Endothelial cell of umbilical vein (primary cell): ENCODE measurements at regions not wholly inside any gene's neighbourhood (a gene's known extent, or its start where the extent isn't known, plus 50 kb on each side); places are given as distances from the start of the nearest gene placed in this dataset.

ENCODE experiments used
- BruUV-seq: library from RNA; stranded (reverse); fragments of 400-500 nt; replicated peaks from 2 replicates; lab custom pipeline; 2021; lab: Mats Ljungman, UMichigan
- CTCF ChIA-PET: fragments of 300-600, 350-600 bp; sonication (Branson Sonifier 250); formaldehyde crosslinking; loops from one replicate; lab custom pipeline; 2021; ENCODE audit warnings: antibody characterized with exemption, inconsistent platforms; lab: Charles Lee
- POLR2A ChIA-PET: fragments of 300-600, 350-600 bp; sonication (Branson Sonifier 250); formaldehyde crosslinking; loops from one replicate; lab custom pipeline; 2021; ENCODE audit warnings: antibody characterized with exemption, inconsistent platforms; lab: Charles Lee
- DNase-seq: peaks from one replicate; pipeline ENCODE4 v3.0.0-alpha.2; 2011; ENCODE audit warnings: low read depth, low spot score
- FAIRE-seq: peaks from 2 replicates; lab custom pipeline; 2011; peaks lifted over from hg19 to GRCh38; lab: Jason Lieb, UNC
- H2AFZ ChIP-seq: 2 replicates; pipeline ENCODE4 v1.6.0; 2012; ENCODE audit warnings: low read depth, low read length, control low read depth, inconsistent platforms
- H3K27ac ChIP-seq: 2 replicates; pipeline ENCODE4 v1.5.1; 2011; ENCODE audit warnings: low read depth, mild to moderate bottlenecking, control low read depth, low read length, moderate library complexity; ENCODE audit not compliant: insufficient read depth
- H3K27me3 ChIP-seq, 2 experiments: 2 replicates each; pipeline versions ENCODE4 v1.6.0 to v1.6.1; 2011; ENCODE audit warnings: low read length in 2 of 2, mixed read lengths in 1 of 2; ENCODE audit not compliant: control insufficient read depth in 2 of 2, insufficient read depth in 2 of 2
- H3K36me3 ChIP-seq, 2 experiments: 2 replicates in 1 of 2; 3 replicates in 1 of 2; pipeline ENCODE4 v1.5.1; 2011; ENCODE audit warnings: low read length in 2 of 2, mild to moderate bottlenecking in 1 of 2, moderate library complexity in 1 of 2; ENCODE audit not compliant: control insufficient read depth in 2 of 2, insufficient read depth in 2 of 2; ENCODE audit errors: extremely low read depth in 1 of 2
- H3K4me1 ChIP-seq: 3 replicates; pipeline ENCODE4 v1.5.1; 2011; ENCODE audit warnings: mild to moderate bottlenecking, low read length; ENCODE audit not compliant: control insufficient read depth, insufficient read depth; ENCODE audit errors: extremely low read depth
- H3K4me2 ChIP-seq: 2 replicates; pipeline ENCODE4 v1.6.1; 2011; ENCODE audit warnings: low read length, control low read depth, mixed read lengths; ENCODE audit not compliant: insufficient read depth
- H3K4me3 ChIP-seq, 3 experiments: fragments of 200-600 bp in 1 of 3; sonication (generic), shearing (Covaris generic) in 1 of 3; replicated peaks in 1 of 3; 2 replicates each; pipeline ENCODE4 v1.5.1; 2011 to 2016; ENCODE audit warnings: control low read depth in 3 of 3, low read length in 3 of 3, mild to moderate bottlenecking in 2 of 3, inconsistent platforms in 1 of 3, low read depth in 1 of 3, moderate library complexity in 1 of 3; ENCODE audit not compliant: insufficient read depth in 1 of 3
- H3K79me2 ChIP-seq: 2 replicates; pipeline ENCODE4 v1.6.0; 2012; ENCODE audit warnings: low read length, inconsistent platforms; ENCODE audit not compliant: control insufficient read depth, insufficient read depth
- H3K9ac ChIP-seq: replicated peaks from 2 replicates; pipeline ENCODE3; 2011; ENCODE audit warnings: low read length, control low read depth; ENCODE audit not compliant: insufficient read depth; ENCODE audit errors: extremely low read depth
- H3K9me1 ChIP-seq: replicated peaks from 3 replicates; pipeline ENCODE4 v1.6.0; 2011; ENCODE audit warnings: mild to moderate bottlenecking, low read length; ENCODE audit not compliant: control insufficient read depth, insufficient read depth; ENCODE audit errors: extremely low read depth
- H3K9me3 ChIP-seq: replicated peaks from 2 replicates; pipeline ENCODE4 v1.5.1; 2012; ENCODE audit warnings: low read length, inconsistent platforms; ENCODE audit not compliant: control insufficient read depth, insufficient read depth
- H4K20me1 ChIP-seq: replicated peaks from 2 replicates; pipeline ENCODE3; 2011; ENCODE audit warnings: mild to moderate bottlenecking, low read length; ENCODE audit not compliant: control insufficient read depth, insufficient read depth; ENCODE audit errors: extremely low read depth
- EZH2 ChIP-seq: IDR thresholded peaks from 2 replicates; pipeline ENCODE4 v1.6.1; 2012; ENCODE audit warnings: borderline replicate concordance, low read depth, mild to moderate bottlenecking, moderate library complexity, low read length, inconsistent platforms; ENCODE audit not compliant: severe bottlenecking
- FOS ChIP-seq: IDR thresholded peaks from 2 replicates; pipeline ENCODE4 v1.6.1; 2011; ENCODE audit warnings: mild to moderate bottlenecking, low read length, moderate library complexity, borderline replicate concordance; ENCODE audit not compliant: insufficient read depth
- GATA2 ChIP-seq: IDR thresholded peaks from 2 replicates; pipeline ENCODE4 v1.7.0; 2011; ENCODE audit warnings: low read depth, mild to moderate bottlenecking, moderate library complexity, mixed read lengths, low read length; ENCODE audit not compliant: insufficient read length, insufficient read depth
- JUN ChIP-seq: IDR thresholded peaks from 2 replicates; pipeline ENCODE4 v1.6.1; 2011; ENCODE audit warnings: borderline replicate concordance, low read depth; ENCODE audit not compliant: insufficient read length, insufficient read depth
- MYC ChIP-seq: IDR thresholded peaks from one replicate; pipeline ENCODE4 v1.6.1; 2011; ENCODE audit warnings: mild to moderate bottlenecking, low read depth, low read length
- POLR2A ChIP-seq: IDR thresholded peaks from 2 replicates; pipeline ENCODE4 v1.6.1; 2012; ENCODE audit warnings: low read depth, mild to moderate bottlenecking, control low read depth, low read length
- POLR2AphosphoS5 ChIP-seq: IDR thresholded peaks from 2 replicates; pipeline ENCODE4 v1.6.1; 2012; ENCODE audit warnings: low read depth, mild to moderate bottlenecking, control low read depth, low read length, moderate library complexity; ENCODE audit not compliant: insufficient read depth
- dilution Hi-C: fragments of 300-500 bp; cut with MboI; formaldehyde crosslinking; loops from one replicate; pipeline ENCODE4 v1.15.0; 2019; ENCODE audit warnings: low sequenced_read_pairs; ENCODE audit not compliant: extremely low pct_ligation_motif_present
- intact Hi-C: fragments of 100-400 bp; cut with micrococcal nuclease; formaldehyde crosslinking; loops from one replicate; pipeline ENCODE4 v1.10.0; 2022
- TF ChIP-seq, protein P1 (sequence below), 2 donors: IDR thresholded peaks; 1 replicate in 1 of 2; 2 replicates in 1 of 2; pipeline ENCODE4 v1.5.1; 2011; ENCODE audit warnings: low read length in 2 of 2, mild to moderate bottlenecking in 2 of 2, moderate library complexity in 2 of 2, control low read depth in 1 of 2, inconsistent platforms in 1 of 2, low read depth in 1 of 2; ENCODE audit not compliant: insufficient read depth in 1 of 2; ENCODE audit errors: extremely low read depth in 1 of 2
- TF ChIP-seq, protein P2 (sequence below): IDR thresholded peaks from 2 replicates; pipeline ENCODE4 v1.6.1; 2011; ENCODE audit not compliant: insufficient read depth, insufficient read length

DNA sequence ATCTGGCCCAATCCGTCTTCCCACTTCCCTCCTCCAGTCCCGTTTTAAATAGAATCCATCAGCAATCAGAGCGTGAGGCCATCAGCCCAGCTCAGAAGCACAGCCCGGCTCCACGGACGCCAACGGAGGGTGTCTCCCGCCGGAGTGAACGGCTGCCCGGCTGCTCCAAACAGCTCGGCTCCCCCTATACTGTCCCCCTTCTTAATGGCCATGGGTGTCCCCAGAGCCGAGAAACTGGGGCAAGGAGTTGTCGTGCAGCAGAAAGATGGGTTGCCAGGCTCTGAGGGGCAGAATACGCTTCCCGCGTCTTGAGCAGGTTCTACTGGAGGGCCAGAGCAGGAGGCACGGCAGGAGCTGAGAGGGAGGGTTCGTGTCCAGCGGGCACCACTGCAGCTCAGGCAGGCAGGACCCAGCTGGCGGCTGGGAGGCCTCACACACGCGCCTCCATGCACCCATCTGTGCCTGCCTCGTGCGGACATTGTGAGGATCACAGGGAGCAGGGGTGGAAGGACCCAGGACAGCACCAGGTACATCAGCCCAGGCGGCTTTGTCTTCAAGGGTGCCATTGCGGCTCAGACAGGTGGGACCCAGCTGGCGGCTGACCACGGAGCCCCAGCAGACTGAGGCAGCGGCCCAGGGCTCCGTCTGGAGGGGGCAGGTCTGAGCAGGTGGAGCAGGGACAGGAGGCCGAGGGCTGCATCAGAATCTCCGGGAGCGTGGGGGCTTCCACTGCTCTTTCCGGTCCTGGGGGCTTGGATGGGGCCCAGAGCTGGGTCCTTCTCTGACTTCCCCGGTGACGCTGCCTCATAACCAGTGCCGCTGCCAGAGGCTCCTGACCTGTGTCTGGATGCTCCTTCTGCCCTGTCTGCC lies 882.7 kb downstream of the BRD1 start:
- intact Hi-C loops: no loop called here
- no TSS peak for BruUV-seq
- dilution Hi-C loops: no loop called here

DNA sequence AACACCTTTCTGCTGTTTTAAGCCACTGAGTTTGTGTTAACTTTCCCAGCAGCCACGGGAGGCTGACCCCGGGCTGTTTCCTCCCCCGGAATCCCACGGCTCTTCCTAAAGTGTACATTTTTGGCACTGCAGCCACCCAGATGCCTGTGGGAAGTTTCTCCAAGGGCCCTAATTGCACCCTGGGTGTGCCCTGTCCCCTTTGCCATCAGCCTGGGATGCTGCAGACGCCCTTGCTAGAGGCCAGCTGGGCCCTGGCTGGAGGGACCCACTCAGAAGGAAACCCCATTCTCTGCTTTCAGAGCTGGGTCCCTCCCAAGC lies 883.3 kb downstream of the BRD1 start:
- intact Hi-C loops: no loop called here
- dilution Hi-C loops: no loop called here
- Histone ChIP-seq H3K79me2 (no peaks in the 10 kb centered on the region), H3K4me1 (no peaks in the 10 kb centered on the region), H2AFZ (no peak overlapping the region), H3K9me3 (peaks cover 15% of the 10 kb centered on the region), H3K4me3 (no peak overlapping the region), H3K27ac (no peak overlapping the region), H3K9me1 (no peaks in the 10 kb centered on the region), H3K27me3 (no peaks in the 10 kb centered on the region), H3K9ac (no peak overlapping the region), H4K20me1 (no peaks in the 10 kb centered on the region), H3K4me2 (no peak overlapping the region), H3K36me3 (no peaks in the 10 kb centered on the region)
- TF ChIP-seq MYC (no peak), POLR2A (no peak), GATA2 (no peak), POLR2AphosphoS5 (no peak), FOS (no peak), EZH2 (no peak), JUN (no peak)
- TF ChIP-seq, protein P1, sequence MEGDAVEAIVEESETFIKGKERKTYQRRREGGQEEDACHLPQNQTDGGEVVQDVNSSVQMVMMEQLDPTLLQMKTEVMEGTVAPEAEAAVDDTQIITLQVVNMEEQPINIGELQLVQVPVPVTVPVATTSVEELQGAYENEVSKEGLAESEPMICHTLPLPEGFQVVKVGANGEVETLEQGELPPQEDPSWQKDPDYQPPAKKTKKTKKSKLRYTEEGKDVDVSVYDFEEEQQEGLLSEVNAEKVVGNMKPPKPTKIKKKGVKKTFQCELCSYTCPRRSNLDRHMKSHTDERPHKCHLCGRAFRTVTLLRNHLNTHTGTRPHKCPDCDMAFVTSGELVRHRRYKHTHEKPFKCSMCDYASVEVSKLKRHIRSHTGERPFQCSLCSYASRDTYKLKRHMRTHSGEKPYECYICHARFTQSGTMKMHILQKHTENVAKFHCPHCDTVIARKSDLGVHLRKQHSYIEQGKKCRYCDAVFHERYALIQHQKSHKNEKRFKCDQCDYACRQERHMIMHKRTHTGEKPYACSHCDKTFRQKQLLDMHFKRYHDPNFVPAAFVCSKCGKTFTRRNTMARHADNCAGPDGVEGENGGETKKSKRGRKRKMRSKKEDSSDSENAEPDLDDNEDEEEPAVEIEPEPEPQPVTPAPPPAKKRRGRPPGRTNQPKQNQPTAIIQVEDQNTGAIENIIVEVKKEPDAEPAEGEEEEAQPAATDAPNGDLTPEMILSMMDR (IDR thresholded peaks at IDR 0.05; ENCODE audit: extremely low read depth in 1 of 2, insufficient read depth in 1 of 2, low read depth in 1 of 2, low read length in 2 of 2): no peak
- TF ChIP-seq, protein P2, sequence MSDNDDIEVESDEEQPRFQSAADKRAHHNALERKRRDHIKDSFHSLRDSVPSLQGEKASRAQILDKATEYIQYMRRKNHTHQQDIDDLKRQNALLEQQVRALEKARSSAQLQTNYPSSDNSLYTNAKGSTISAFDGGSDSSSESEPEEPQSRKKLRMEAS: no peak
- FAIRE-seq (no peak), DNase-seq (no peak)
- BruUV-seq: no TSS peak
- CTCF ChIA-PET: no interaction called here
- POLR2A ChIA-PET: no interaction called here

More for the DNA sequence above, 882.7 kb downstream of the BRD1 start:
- Histone ChIP-seq H3K27me3 (no peaks in the 10 kb centered on the region), H2AFZ (no peak overlapping the region), H3K4me1 (no peaks in the 10 kb centered on the region), H3K9ac (no peak overlapping the region), H3K9me1 (no peaks in the 10 kb centered on the region), H3K27ac (no peak overlapping the region), H3K9me3 (peaks cover 18% of the 10 kb centered on the region), H4K20me1 (no peaks in the 10 kb centered on the region), H3K4me2 (no peak overlapping the region), H3K79me2 (no peaks in the 10 kb centered on the region), H3K4me3 (no peak overlapping the region), H3K36me3 (no peaks in the 10 kb centered on the region)
- ChIA-PET POLR2A (no interaction called here), CTCF (no interaction called here)
- FAIRE-seq (no peak), DNase-seq (no peak)
- TF ChIP-seq, protein P1 (IDR thresholded peaks at IDR 0.05; ENCODE audit: extremely low read depth in 1 of 2, insufficient read depth in 1 of 2, low read depth in 1 of 2, low read length in 2 of 2): no peak
- TF ChIP-seq FOS: no peak
- TF ChIP-seq POLR2AphosphoS5: no peak
- no peak for TF ChIP-seq MYC
